Hematopoietic multipotent progenitor cell treated with erythropoietin and hydrocortisone succinate and interleukin-3 and kit ligand, for 4 days (in vitro differentiated cells): ENCODE measurements at regions not wholly inside any gene's neighbourhood (a gene's known extent, or its start where the extent isn't known, plus 50 kb on each side); places are given as distances from the start of the nearest gene placed in this dataset.

Source experiments
- DNase-seq: peaks from one replicate; pipeline ENCODE4 v3.0.0-alpha.2; 2015

- DNase-seq, result no peak
Measured at GRCh38 chr3:13134166-13134878, 61.1 kb upstream of the IQSEC1 start.

GRCh38 chr3:13133471-13133981 lies 60.3 kb upstream of the IQSEC1 start:
- no peak for DNase-seq

- peak; percentile 75 for DNase-seq
Measured at GRCh38 chr3:13132731-13133410, 59.6 kb upstream of the IQSEC1 start.

- DNase-seq, result no peak
Measured at GRCh38 chr3:13132281-13132680, 59.1 kb upstream of the IQSEC1 start.

- no peak for DNase-seq
Measured at GRCh38 chr3:13130464-13131193, 57.4 kb upstream of the IQSEC1 start.

GRCh38 chr3:13125092-13126015 lies 52.1 kb upstream of the IQSEC1 start:
- DNase-seq, result no peak

GRCh38 chr3:13124631-13125030 lies 51.4 kb upstream of the IQSEC1 start:
- DNase-seq, result no peak

- no peak for DNase-seq
Measured at GRCh38 chr3:13123765-13124164, 50.5 kb upstream of the IQSEC1 start.

- no peak for DNase-seq
Measured at GRCh38 chr3:13123013-13123654, 49.9 kb upstream of the IQSEC1 start.
